C4-2B (cell line): ENCODE measurements at regions not wholly inside any gene's neighbourhood (a gene's known extent, or its start where the extent isn't known, plus 50 kb on each side); places are given as distances from the start of the nearest gene placed in this dataset.

ENCODE experiments used
- CTCF ChIP-seq: fragments of 450-650 bp; conservative IDR thresholded peaks from 2 replicates; pipeline ENCODE4 v1.5.1; 2017; ENCODE audit warnings: mild to moderate bottlenecking
- ZFX ChIP-seq: fragments of 450-650 bp; IDR thresholded peaks from 2 replicates; pipeline ENCODE4 v1.6.1; 2017

DNA sequence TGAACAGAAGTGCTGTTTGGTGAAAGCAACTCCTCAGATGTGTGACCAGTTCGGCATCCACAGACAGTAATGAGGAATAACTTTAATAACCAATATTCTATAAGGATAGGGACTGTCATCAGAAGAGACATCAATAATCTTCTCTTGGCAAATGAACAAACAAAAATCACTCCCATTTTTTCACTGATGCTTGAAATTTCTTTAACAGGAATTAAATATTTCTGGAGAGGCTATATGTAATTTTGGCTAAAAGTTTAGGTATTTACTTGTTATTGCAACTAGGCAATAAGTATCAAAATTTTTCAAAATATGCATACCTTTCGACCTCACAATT lies 121.6 kb upstream of the EEA1 start:
- TF ChIP-seq CTCF (no peak), ZFX (no peak)
